ENCODE measurements at regions not wholly inside any gene's neighbourhood (a gene's known extent, or its start where the extent isn't known, plus 50 kb on each side); places are given as distances from the start of the nearest gene placed in this dataset.

DNA sequence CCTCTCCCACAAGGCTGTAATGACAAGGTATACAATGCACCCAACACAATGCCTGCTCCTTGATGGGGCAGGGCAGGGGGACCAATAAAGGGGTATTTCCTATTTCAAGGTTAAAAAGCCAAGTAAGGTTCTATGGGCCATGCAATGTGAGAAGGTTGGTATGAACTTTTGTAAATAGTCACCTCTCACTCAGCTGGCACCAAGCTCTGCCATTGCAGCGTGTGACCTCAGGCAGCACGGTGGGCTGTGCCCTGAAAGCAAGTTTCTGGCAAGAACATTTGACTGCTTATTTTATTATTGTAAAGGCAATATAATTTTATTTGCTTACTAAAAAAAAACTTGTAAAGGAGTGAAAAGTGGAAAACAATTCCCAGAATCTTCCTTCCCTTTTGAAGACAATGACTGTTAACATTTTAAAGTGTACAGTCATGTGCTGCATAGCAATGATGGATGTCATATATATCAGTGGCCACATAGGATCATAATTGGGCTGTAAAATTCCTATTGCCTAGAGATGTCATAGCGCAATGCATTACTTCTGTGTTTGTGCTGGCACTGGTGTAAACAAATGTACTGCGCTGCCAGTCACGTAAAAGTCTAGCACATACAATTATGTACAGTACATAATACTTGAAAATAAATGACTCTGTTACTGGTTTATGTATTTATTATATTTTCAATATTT is 167.3 kb upstream of the RORA start:
- TF ChIP-seq CTCF (IDR thresholded peaks at IDR 0.05 in 2 of 3, conservative IDR thresholded peaks at IDR 0.05 in 1 of 3; ENCODE audit: borderline replicate concordance in 1 of 3, insufficient read depth in 1 of 3, low read depth in 2 of 3, low read length in 2 of 3) (no peak), ATF3 (IDR thresholded peaks at IDR 0.05) (no peak), YY1 (IDR thresholded peaks at IDR 0.05; ENCODE audit: extremely low read depth, insufficient replicate concordance, low read depth, low read length) (no peak), SRF (IDR thresholded peaks at IDR 0.05; ENCODE audit: low read depth) (no peak), TCF7L2 (IDR thresholded peaks at IDR 0.05; ENCODE audit: borderline replicate concordance, extremely low read depth, insufficient read depth, insufficient read length) (no peak), SIN3A (IDR thresholded peaks at IDR 0.05; ENCODE audit: low read depth) (no peak), ZNF274 (IDR thresholded peaks at IDR 0.05; ENCODE audit: low read depth, low read length) (no peak), POLR2A (IDR thresholded peaks at IDR 0.05; ENCODE audit: borderline replicate concordance, extremely low read depth, insufficient read depth, insufficient read length) (no peak), JUND (IDR thresholded peaks at IDR 0.05) (no peak), ZFX (IDR thresholded peaks at IDR 0.05) (no peak), POLR2AphosphoS5 (IDR thresholded peaks at IDR 0.05; ENCODE audit: low read depth, low read length) (no peak), EZH2 (IDR thresholded peaks at IDR 0.05) (no peak), FOSL1 (IDR thresholded peaks at IDR 0.05; ENCODE audit: low read depth) (no peak), EGR1 (IDR thresholded peaks at IDR 0.05; ENCODE audit: low read depth) (no peak), CBX3 (IDR thresholded peaks at IDR 0.05; ENCODE audit: low read depth) (no peak)
- TF ChIP-seq, protein P1, sequence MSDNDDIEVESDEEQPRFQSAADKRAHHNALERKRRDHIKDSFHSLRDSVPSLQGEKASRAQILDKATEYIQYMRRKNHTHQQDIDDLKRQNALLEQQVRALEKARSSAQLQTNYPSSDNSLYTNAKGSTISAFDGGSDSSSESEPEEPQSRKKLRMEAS (IDR thresholded peaks at IDR 0.05): no peak
- TF ChIP-seq, protein P2, sequence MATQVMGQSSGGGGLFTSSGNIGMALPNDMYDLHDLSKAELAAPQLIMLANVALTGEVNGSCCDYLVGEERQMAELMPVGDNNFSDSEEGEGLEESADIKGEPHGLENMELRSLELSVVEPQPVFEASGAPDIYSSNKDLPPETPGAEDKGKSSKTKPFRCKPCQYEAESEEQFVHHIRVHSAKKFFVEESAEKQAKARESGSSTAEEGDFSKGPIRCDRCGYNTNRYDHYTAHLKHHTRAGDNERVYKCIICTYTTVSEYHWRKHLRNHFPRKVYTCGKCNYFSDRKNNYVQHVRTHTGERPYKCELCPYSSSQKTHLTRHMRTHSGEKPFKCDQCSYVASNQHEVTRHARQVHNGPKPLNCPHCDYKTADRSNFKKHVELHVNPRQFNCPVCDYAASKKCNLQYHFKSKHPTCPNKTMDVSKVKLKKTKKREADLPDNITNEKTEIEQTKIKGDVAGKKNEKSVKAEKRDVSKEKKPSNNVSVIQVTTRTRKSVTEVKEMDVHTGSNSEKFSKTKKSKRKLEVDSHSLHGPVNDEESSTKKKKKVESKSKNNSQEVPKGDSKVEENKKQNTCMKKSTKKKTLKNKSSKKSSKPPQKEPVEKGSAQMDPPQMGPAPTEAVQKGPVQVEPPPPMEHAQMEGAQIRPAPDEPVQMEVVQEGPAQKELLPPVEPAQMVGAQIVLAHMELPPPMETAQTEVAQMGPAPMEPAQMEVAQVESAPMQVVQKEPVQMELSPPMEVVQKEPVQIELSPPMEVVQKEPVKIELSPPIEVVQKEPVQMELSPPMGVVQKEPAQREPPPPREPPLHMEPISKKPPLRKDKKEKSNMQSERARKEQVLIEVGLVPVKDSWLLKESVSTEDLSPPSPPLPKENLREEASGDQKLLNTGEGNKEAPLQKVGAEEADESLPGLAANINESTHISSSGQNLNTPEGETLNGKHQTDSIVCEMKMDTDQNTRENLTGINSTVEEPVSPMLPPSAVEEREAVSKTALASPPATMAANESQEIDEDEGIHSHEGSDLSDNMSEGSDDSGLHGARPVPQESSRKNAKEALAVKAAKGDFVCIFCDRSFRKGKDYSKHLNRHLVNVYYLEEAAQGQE (IDR thresholded peaks at IDR 0.05; ENCODE audit: low read depth): no peak
- ChIA-PET POLR2A (no interaction called here), CTCF (no interaction called here), RAD21 (ENCODE audit: low non-redundant PET in 1 of 2, low total read pairs in 2 of 2, uncharacterized antibody in 2 of 2, unreplicated experiment in 2 of 2) (no interaction called here)
- Histone ChIP-seq H3K79me2 (ENCODE audit: insufficient read depth, low read length) (no peaks in the 10 kb centered on the region), H3K4me3 (replicated peaks in 1 of 2; ENCODE audit: low read depth in 1 of 2, low read length in 2 of 2) (no peak overlapping the region), H2AFZ (ENCODE audit: low read depth, low read length, poor library complexity, severe bottlenecking) (no peak overlapping the region), H3K4me2 (ENCODE audit: low read length) (no peak overlapping the region), H3K27ac (ENCODE audit: low read depth, low read length) (no peak overlapping the region), H3K27me3 (ENCODE audit: insufficient read depth, low read length) (no peaks in the 10 kb centered on the region), H3K9ac (ENCODE audit: low read length) (no peak overlapping the region), H3K4me1 (ENCODE audit: control insufficient read depth in 1 of 2, insufficient read depth in 2 of 2, low read length in 2 of 2) (no peaks in the 10 kb centered on the region), H4K20me1 (ENCODE audit: insufficient read depth) (no peaks in the 10 kb centered on the region), H3K9me3 (ENCODE audit: control insufficient read depth in 1 of 2, insufficient read depth in 1 of 2, low read depth in 1 of 2, low read length in 2 of 2) (peaks cover 0 to 12% of the 10 kb centered on the region in 2 experiments; a peak in 1 of 4 replicates), H3K9me2 (ENCODE audit: insufficient read depth) (no peaks in the 10 kb centered on the region), H3K36me3 (ENCODE audit: control insufficient read depth in 1 of 2, insufficient read depth in 2 of 2, low read length in 2 of 2) (no peaks in the 10 kb centered on the region)
- BruUV-seq (replicated peaks): no TSS peak
- no peak for DNase-seq (ENCODE audit: low read depth, low spot score)
- intact Hi-C loops (cut with micrococcal nuclease): no loop called here
- no peak for ATAC-seq
